ENCODE measurements at regions not wholly inside any gene's neighbourhood (a gene's known extent, or its start where the extent isn't known, plus 50 kb on each side); places are given as distances from the start of the nearest gene placed in this dataset.

- Histone ChIP-seq H3K4me3 (replicated peaks; ENCODE audit: low read depth, low read length) (no peak overlapping the region), H3K27me3 (replicated peaks; ENCODE audit: control insufficient read depth, insufficient read depth, low read length) (no peaks in the 10 kb centered on the region), H3K36me3 (ENCODE audit: control insufficient read depth, insufficient read depth, low read length) (no peaks in the 10 kb centered on the region)
- no peak for TF ChIP-seq CTCF (IDR thresholded peaks at IDR 0.05; ENCODE audit: insufficient read depth, low read length, poor library complexity, severe bottlenecking)
- no peak for DNase-seq (ENCODE audit: extremely low read depth, insufficient read length)
Measured at GRCh38 chr5:98275980-98276379, 497.5 kb upstream of the RGMB start.

GRCh38 chr5:98282521-98282920, 490.9 kb upstream of the RGMB start:
- DNase-seq (ENCODE audit: extremely low read depth, insufficient read length) = no peak
- no peak overlapping the region for H3K4me3 ChIP-seq (replicated peaks; ENCODE audit: low read depth, low read length)
- no peak for TF ChIP-seq CTCF (IDR thresholded peaks at IDR 0.05; ENCODE audit: insufficient read depth, low read length, poor library complexity, severe bottlenecking)
- no peaks in the 10 kb centered on the region for H3K36me3 ChIP-seq (ENCODE audit: control insufficient read depth, insufficient read depth, low read length)
- H3K27me3 ChIP-seq (replicated peaks; ENCODE audit: control insufficient read depth, insufficient read depth, low read length) = no peaks in the 10 kb centered on the region

GRCh38 chr5:98292496-98292895, 481.0 kb upstream of the RGMB start:
- Histone ChIP-seq H3K27me3 (replicated peaks; ENCODE audit: control insufficient read depth, insufficient read depth, low read length) (no peaks in the 10 kb centered on the region), H3K36me3 (ENCODE audit: control insufficient read depth, insufficient read depth, low read length) (no peaks in the 10 kb centered on the region), H3K4me3 (replicated peaks; ENCODE audit: low read depth, low read length) (no peak overlapping the region)
- no peak for TF ChIP-seq CTCF (IDR thresholded peaks at IDR 0.05; ENCODE audit: insufficient read depth, low read length, poor library complexity, severe bottlenecking)
- no peak for DNase-seq (ENCODE audit: extremely low read depth, insufficient read length)

- no peaks in the 10 kb centered on the region for H3K36me3 ChIP-seq (ENCODE audit: control insufficient read depth, insufficient read depth, low read length)
- no peak for TF ChIP-seq CTCF (IDR thresholded peaks at IDR 0.05; ENCODE audit: insufficient read depth, low read length, poor library complexity, severe bottlenecking)
Measured at GRCh38 chr5:98296426-98296825, 477.0 kb upstream of the RGMB start.

GRCh38 chr5:98299435-98299834, 474.0 kb upstream of the RGMB start:
- no peak for TF ChIP-seq CTCF (IDR thresholded peaks at IDR 0.05; ENCODE audit: insufficient read depth, low read length, poor library complexity, severe bottlenecking)
- DNase-seq (ENCODE audit: extremely low read depth, insufficient read length) = no peak
- Histone ChIP-seq H3K4me3 (replicated peaks; ENCODE audit: low read depth, low read length) (no peak overlapping the region), H3K27me3 (replicated peaks; ENCODE audit: control insufficient read depth, insufficient read depth, low read length) (no peaks in the 10 kb centered on the region), H3K36me3 (ENCODE audit: control insufficient read depth, insufficient read depth, low read length) (no peaks in the 10 kb centered on the region)

More at GRCh38 chr5:98296426-98296825, 477.0 kb upstream of the RGMB start:
- Histone ChIP-seq H3K27me3 (replicated peaks; ENCODE audit: control insufficient read depth, insufficient read depth, low read length) (no peaks in the 10 kb centered on the region), H3K4me3 (replicated peaks; ENCODE audit: low read depth, low read length) (no peak overlapping the region)
- DNase-seq (ENCODE audit: extremely low read depth, insufficient read length) = no peak

- DNase-seq (ENCODE audit: extremely low read depth, insufficient read length) = no peak
- no peak for TF ChIP-seq CTCF (IDR thresholded peaks at IDR 0.05; ENCODE audit: insufficient read depth, low read length, poor library complexity, severe bottlenecking)
- H3K4me3 ChIP-seq (replicated peaks; ENCODE audit: low read depth, low read length) = no peak overlapping the region
- H3K27me3 ChIP-seq (replicated peaks; ENCODE audit: control insufficient read depth, insufficient read depth, low read length) = no peaks in the 10 kb centered on the region
- no peaks in the 10 kb centered on the region for H3K36me3 ChIP-seq (ENCODE audit: control insufficient read depth, insufficient read depth, low read length)
Measured at GRCh38 chr5:98301547-98301946, 471.9 kb upstream of the RGMB start.
